GM23248 (cell line): ENCODE measurements at regions not wholly inside any gene's neighbourhood (a gene's known extent, or its start where the extent isn't known, plus 50 kb on each side); places are given as distances from the start of the nearest gene placed in this dataset.

ENCODE experiments used
- EZH2 ChIP-seq: fragments of 200-600 bp; sonication (generic); IDR thresholded peaks from 2 replicates; pipeline ENCODE4 v1.6.1; 2018; ENCODE audit warnings: antibody characterized with exemption, mild to moderate bottlenecking; ENCODE audit not compliant: insufficient read depth, poor library complexity, severe bottlenecking
- EZH2phosphoT487 ChIP-seq: fragments of 200-600 bp; sonication (generic); IDR thresholded peaks from 2 replicates; pipeline ENCODE4 v1.6.1; 2018; ENCODE audit warnings: antibody characterized with exemption, moderate library complexity, mild to moderate bottlenecking, low read depth; ENCODE audit not compliant: insufficient read depth

DNA sequence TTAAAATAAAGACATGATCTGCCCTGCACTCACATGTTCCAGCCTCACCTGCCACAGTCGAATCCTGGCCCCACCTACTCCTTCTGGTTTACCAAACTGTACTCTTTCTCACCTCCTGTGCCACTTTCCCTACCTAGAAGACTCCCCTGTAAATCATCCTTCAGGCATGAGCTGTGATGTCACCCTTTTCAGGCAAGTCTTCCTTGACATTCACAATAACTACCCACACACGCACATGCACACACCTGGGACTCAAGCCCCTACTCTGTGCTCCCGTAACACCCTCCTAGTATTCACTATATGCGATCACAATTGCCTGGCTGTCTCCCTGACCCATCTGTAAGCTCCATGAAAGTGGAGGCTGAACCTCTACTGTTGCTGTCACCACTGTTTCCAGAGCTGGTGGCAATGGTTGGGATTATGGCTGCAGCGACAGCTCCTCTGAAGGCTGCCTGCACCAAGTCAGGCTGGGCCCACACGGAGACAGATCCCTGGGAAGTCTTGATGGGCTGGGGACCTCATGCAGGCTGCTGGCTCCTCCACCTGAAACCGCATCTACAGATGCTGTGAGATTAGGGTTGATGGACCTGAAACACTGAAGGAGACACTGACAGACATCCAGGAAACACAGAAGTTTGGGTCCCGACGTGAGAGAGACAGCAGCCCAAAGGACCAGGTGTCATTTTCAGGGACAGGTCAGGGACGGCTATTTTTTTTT lies 611.1 kb downstream of the UQCRFS1 start:
- TF ChIP-seq EZH2 = no peak
- no peak for TF ChIP-seq EZH2phosphoT487
